GM21423 (cell line): ENCODE measurements at regions not wholly inside any gene's neighbourhood (a gene's known extent, or its start where the extent isn't known, plus 50 kb on each side); places are given as distances from the start of the nearest gene placed in this dataset.
"Not testable (repeated sequence)": the region's sequence is repeated elsewhere in the genome, so short reads cannot be mapped to it uniquely, and the experiment has no call there.

Experiments used
- ATAC-seq: cut with Tn5 transposase; IDR thresholded peaks from one replicate; pipeline ENCODE4 v1.9.1; 2021; ENCODE audit warnings: mild to moderate bottlenecking, moderate library complexity; ENCODE audit not compliant: unreplicated experiment

- ATAC-seq: no peak
These were observed 191.7 kb upstream of the SPHKAP start for GRCh38 chr2:228373191-228373590.

- ATAC-seq: no peak
These were observed 190.7 kb upstream of the SPHKAP start for GRCh38 chr2:228372212-228372611.

DNA sequence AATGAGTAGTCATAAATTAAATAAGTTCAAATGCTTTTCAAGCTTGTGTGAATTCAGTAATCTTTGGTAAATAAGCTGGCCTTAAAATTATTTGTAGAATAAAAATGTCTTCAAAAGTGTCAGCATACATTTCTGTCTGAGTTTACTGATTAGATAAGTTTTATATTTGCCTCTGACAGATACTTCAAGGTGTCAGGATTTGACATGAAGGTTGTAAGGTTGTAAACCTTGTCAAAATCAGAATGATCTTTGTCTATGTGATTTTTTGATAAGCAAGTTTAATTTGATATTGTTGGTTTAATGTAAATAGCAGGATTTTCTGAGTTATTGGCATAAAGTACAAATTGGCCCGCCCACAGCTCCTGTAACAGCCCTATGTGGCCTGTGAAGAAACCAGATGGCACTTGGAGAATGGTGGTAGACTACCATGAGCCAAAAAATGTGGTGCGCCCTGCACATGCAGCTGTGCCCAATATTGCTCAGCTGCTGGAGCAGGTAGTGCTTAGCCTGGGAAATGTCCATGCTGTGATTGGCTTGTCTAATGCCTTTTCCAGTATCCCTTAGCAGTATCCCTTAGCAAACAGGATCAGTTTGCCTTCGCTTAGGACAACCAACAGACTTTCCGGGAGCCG lies 188.0 kb upstream of the SPHKAP start:
- no peak for ATAC-seq

GRCh38 chr2:228367356-228367755 lies 185.9 kb upstream of the SPHKAP start:
- no peak for ATAC-seq

GRCh38 chr2:228359473-228359872 lies 178.0 kb upstream of the SPHKAP start:
- no peak for ATAC-seq

GRCh38 chr2:228355897-228356296 lies 174.4 kb upstream of the SPHKAP start:
- ATAC-seq: no peak

- ATAC-seq: not testable (repeated sequence)
These were observed 171.5 kb upstream of the SPHKAP start for GRCh38 chr2:228352980-228353379.

- no peak for ATAC-seq
These were observed 170.6 kb upstream of the SPHKAP start for GRCh38 chr2:228352048-228352447.

GRCh38 chr2:228348516-228349064 lies 167.1 kb upstream of the SPHKAP start:
- no peak for ATAC-seq

DNA sequence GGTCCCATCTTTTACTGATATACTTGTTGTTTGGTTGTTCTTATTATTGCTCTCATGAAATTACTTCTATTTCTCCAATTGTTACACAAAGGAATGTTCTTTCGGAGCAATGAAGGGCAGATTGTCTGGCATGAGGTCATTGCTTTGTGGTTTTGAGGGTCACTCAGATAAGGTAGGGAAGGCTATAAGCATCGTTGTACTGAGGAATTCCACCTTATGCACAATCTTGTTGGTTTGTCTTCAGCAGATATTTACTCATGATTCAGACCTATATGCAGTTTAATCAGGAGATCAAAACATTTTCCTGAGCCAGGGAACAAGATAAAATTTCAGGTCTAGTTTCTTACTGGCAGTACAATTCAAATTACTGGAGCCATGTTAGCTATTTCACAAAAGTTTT lies 163.0 kb upstream of the SPHKAP start:
- ATAC-seq: no peak

GRCh38 chr2:228339525-228339924 lies 158.0 kb upstream of the SPHKAP start:
- ATAC-seq: no peak

- ATAC-seq: no peak
These were observed 152.7 kb upstream of the SPHKAP start for GRCh38 chr2:228334180-228334579.

- ATAC-seq: no peak
These were observed 147.8 kb upstream of the SPHKAP start for GRCh38 chr2:228329282-228329681.

- ATAC-seq: no peak
These were observed 139.5 kb upstream of the SPHKAP start for GRCh38 chr2:228321015-228321414.

GRCh38 chr2:228318218-228318617 lies 136.7 kb upstream of the SPHKAP start:
- ATAC-seq: no peak

- ATAC-seq: no peak
These were observed 130.7 kb upstream of the SPHKAP start for GRCh38 chr2:228312172-228312571.

DNA sequence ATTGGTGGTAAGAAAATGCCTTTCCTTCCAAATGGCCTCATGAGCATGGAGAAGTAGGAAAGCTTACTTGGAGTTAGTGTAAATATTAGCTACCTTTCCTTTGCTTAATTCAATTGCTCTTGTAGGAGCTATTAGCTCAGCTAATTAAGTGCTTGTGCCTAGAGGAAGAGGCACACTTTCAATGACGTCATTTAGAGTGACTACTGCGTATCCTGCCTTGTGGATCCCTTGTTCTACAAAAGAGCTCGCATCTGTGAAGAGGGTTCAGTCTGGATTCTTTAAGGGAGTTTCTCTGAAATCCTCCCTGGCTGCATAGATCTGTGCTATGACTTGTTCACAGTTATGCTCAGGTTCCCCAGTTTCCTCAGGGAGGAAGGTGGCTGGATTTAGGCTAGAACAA lies 122.5 kb upstream of the SPHKAP start:
- ATAC-seq: no peak

- ATAC-seq: no peak
These were observed 102.1 kb upstream of the SPHKAP start for GRCh38 chr2:228283491-228284171.

GRCh38 chr2:228282376-228282775 lies 100.9 kb upstream of the SPHKAP start:
- ATAC-seq: no peak

GRCh38 chr2:228273159-228273558 lies 91.7 kb upstream of the SPHKAP start:
- ATAC-seq: no peak

DNA sequence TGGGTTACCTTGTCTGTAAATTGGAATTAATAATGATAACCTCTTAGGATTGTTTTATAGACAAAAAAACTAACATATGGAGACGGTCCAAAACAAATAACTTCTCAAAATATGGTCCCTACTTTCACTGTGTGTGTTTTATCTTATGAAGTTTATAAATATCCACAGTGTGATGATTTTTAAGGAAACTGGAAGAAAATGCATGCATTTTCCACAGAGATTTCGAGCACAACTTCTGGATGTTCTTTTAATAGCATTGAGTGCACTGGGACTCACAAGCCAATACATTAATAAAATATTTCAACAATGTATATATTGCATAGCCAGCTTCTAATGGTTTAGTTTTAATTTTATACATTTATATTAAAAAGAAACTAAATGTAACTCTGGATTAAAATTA lies 87.9 kb upstream of the SPHKAP start:
- ATAC-seq: no peak

DNA sequence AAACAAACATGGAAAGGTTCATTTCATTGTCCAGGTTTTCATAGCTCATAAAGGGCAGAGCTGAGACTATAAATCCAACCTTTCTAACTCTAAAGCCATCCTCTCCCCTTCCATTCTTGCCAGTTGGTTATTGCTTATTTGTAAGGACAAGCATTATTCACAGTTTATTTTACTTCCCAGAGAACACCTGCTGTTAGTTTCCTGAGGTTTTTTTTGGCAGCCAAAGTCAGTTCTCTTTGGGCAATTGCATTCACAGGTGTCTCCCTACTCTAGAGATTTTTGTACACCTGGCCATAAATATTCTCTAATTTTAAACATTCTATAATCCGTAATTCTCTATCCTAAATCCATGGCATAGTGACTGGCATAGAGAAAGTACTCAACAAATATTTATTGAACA lies 87.3 kb upstream of the SPHKAP start:
- ATAC-seq: no peak

DNA sequence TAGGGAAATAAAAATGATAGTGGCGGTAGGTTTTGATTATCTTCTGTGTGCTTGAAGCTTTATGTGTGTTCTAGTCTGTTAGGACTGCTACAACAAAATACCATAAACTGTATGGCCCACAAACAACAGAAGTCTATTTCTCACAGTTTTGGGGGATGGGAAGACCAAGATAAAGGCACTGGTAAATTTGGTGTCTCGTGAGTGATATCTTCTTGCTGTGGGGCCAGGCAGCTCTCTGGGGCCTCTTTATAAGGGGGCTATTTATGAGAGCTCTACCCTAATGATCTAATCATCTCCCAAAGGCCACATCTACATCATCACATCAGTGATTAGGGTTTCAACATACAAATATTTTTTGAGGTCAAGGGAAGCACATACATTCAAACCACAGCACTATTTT lies 86.8 kb upstream of the SPHKAP start:
- no peak for ATAC-seq
